Retina (tissue), 1 donor: ENCODE measurements at regions not wholly inside any gene's neighbourhood (a gene's known extent, or its start where the extent isn't known, plus 50 kb on each side); places are given as distances from the start of the nearest gene placed in this dataset.

Experiments used
- DNase-seq: peaks from one replicate; pipeline ENCODE4 v3.0.0-alpha.2; 2016

DNA sequence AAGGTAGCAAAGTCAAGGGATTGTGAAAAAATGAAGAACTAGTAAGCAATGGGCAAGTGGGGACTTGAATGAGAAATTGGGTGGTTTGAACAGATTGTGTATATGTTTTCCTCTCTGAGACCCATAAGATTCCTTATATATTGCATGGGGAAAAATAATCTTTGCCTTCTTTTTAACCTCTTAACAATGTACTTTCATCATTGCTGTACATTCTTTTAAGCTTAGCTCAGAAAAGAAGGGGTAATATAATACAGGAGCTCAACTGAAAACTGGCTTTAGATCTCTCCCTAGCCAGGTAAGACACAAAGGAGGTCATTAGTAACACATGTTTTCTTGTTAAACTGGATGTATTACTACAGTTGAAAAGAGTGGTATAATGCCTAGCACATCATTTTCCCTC is 287.2 kb downstream of the RNF144B start:
- no peak for DNase-seq

DNA sequence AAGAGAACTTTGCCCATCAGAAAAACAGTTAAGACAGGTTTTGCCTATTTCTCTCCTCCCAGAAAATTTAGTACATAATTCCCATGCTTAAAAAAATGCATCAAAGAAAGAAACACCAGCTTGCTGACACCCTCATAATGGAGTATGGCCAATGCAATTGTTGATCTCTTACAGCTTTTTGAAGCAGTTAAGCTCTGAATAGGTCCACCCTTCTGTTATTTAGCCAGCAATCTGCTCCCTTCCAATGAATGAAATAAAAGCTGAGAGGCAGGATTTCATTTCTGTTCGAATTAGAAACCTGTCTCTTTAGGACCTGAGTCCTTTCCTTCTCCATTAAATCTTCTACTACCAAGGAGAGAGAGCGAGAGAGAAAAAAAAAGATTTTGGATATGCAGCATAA is 288.7 kb downstream of the RNF144B start:
- DNase-seq: no peak

DNA sequence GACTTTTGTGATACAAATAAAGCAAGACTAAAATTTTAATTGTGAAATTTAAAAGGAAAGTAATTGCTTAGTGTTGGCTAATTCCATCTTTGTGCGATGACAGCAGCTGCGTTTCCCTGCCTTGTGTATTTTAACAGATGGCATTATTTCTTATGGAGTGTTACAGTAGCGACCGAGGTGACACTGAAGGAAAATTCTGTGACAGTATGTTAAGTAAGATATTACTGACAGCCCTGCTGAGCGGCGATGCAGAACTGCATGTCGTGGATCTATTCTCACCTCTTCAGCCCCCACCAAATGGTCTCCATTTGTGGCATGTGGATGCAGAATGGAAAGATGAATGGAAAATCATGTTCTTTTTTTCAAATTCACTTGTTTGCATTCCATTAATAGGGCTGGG is 289.4 kb downstream of the RNF144B start:
- no peak for DNase-seq

- DNase-seq: no peak
Measured at GRCh38 chr6:18680842-18681241, 293.7 kb downstream of the RNF144B start.

DNA sequence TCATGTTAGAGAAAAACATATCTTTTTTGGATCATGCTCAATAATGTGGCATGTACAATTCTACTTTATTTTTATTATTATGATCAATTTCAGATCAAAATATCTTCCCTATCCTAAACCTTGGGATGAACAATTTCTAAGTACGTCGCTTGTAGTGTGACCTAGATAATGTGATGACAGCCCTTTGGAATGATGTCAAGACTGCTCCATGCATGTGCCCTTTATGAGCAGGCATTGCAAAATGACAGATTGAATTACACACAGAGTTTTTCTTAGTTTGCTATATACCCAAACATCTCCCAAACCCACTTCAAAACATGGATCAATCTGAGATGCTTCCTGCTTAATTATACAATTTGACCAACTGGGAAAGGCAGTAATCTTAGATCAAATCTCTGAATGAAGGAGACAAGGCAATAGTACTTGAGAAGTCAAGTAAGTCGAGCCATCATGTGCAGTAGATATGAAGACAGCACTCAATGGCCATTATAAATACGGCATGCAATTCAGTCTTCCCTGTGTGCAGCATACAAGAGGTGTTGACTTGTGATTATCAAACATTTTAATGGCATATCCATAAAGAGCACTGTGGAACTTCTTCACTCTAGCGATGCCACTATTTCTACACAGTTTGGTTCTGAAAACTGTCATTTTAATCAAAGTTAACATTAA is 294.8 kb downstream of the RNF144B start:
- no peak for DNase-seq

- DNase-seq: no peak
Measured at GRCh38 chr6:18684343-18684742, 297.2 kb downstream of the RNF144B start.

DNA sequence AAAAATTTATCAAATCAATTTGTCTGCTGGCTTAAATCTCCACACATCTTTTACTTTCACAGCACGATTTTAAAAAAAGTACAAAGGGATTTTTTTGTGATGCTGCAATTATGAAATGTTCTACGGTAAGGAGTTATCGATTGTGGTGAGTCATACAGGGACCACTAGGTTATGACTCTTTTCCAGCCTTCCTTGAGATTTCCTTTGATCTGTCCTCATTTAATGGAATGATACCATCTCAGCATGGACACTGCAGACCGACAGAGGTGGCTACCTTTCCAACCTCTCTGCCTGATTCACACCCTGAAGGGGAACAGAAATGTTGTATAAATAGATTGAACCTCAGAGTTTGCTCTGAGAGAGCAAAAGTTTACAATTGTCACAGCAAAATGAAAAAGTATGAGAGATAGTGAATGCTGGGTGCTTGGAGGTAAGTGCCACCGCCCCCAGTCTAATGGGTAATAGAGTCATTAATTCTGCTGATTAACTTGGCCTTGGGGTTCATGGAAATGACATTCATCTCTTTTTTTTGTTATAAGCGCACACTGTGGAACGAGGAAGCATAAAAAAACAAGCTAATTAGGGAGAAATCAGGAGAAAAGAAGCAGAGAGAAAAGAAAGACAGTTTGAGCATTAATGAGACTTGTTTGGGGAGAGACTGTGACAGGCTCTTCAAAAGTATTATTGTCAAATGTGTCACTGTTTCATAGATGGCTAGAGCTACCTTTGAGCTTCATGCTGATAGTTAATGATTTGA is 306.0 kb downstream of the RNF144B start:
- peak; percentile 9 for DNase-seq

GRCh38 chr6:18693881-18694280 is 306.7 kb downstream of the RNF144B start:
- DNase-seq: peak; percentile 53

DNA sequence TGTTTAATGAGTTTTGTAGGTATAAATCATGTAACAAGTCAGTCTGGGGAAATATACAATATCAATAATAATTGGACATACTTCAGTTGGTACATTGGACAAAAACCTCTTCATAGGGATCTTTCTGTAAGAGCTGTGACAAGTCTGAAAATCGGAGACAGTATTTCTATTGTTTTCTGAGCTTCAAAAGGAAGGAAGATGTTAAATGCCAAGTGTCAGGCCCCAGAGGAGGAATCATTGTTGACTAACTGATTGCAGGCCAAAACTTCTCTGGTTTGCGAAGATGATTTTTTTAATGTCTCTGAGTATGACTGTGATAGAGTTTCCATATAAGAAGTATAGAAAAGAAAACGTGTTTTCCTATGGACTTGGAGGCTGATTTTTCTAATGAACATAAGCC is 316.4 kb downstream of the RNF144B start:
- no peak for DNase-seq

- DNase-seq: no peak
Measured at GRCh38 chr6:18707714-18708439, 320.7 kb downstream of the RNF144B start.

- DNase-seq: no peak
Measured at GRCh38 chr6:18712595-18712994, 325.4 kb downstream of the RNF144B start.

GRCh38 chr6:18720075-18720474 is 332.9 kb downstream of the RNF144B start:
- DNase-seq: no peak

DNA sequence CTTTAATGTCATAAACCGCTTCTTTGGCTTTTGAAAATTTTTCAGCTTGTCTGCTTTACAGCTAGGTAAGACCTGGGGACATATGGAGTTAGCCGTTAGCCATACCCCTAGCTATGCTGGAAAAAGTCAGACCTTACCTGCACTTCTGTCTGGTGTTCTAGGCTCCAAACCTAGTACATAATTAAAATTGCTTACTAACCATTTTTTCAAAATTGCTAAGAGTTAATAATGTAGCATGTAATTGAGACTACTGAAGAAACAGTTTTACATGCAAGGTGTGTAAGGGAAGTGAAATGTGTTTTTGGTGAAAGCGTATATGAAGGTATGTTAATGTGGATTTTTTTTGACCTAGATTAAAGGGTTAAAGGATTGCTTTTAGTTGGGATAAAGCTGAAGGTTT is 336.9 kb downstream of the RNF144B start:
- no peak for DNase-seq

- no peak for DNase-seq
Measured at GRCh38 chr6:18725449-18725848, 338.3 kb downstream of the RNF144B start.

- no peak for DNase-seq
Measured at GRCh38 chr6:18733921-18734550, 346.9 kb downstream of the RNF144B start.

- DNase-seq: no peak
Measured at GRCh38 chr6:18741741-18742140, 354.6 kb downstream of the RNF144B start.

- DNase-seq: no peak
Measured at GRCh38 chr6:18742406-18742805, 355.3 kb downstream of the RNF144B start.

GRCh38 chr6:18746727-18747126 is 359.6 kb downstream of the RNF144B start:
- no peak for DNase-seq

DNA sequence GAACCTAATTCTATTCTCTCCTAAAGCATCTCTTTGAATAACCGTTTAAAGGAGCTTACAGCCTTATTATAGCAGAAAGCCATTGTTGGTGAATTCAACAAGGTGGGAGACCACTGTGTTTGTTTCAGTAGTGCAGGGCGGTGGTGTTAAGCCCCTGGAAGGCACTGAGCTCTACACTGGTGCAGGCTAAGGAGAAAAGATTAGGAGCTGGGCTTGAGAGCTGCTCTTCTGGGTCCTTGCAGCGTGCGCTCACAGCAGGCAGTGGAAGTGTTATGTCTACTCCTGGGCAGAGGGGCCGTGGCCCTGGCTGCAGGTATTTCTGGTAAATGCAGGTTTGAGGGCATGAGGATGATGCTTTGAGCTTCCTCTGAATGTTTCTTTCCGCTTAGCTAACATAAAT is 361.2 kb downstream of the RNF144B start:
- DNase-seq: no peak

- no peak for DNase-seq
Measured at GRCh38 chr6:18752278-18753068, 365.3 kb downstream of the RNF144B start.

GRCh38 chr6:18753076-18753475 is 365.9 kb downstream of the RNF144B start:
- DNase-seq: peak; percentile 65

DNA sequence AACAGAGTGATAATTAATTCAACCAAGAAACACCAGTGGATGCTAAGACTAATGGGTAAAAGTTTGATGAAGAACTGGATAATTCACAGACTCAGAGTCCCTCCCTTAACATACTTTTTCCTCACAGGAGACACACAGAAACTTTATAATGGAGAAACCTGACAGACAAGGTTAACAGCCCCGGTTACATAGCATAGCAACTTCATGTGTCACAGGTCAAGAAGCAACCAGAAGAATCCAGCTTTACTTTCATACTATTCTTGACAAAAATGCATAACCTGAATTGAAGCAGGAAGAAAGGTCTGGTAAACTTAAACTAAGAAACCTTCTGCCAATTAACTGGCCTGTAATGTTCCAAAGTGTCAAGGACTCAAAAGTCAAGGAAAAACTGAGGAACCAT is 375.9 kb downstream of the RNF144B start:
- DNase-seq: no peak

DNA sequence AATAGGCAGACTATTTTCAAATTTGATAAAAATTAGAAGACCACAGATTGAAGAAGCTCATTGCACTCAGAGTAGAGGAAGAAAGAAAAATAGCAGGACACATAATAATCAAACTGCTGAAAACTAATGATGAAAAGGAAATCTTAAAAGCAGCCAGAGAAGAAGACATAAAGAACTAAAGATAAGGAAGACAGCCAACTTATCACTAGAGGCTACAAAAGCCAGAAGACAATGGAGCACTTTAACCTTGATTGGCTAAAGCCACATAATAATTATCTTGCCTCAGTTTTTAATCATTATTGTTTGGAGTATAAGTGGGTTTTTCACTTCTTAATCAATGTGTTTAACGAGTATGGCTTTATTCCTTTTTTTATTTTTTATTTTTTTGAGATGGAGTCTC is 397.6 kb downstream of the RNF144B start:
- no peak for DNase-seq
